Neutrophil (primary cell): ENCODE measurements at regions not wholly inside any gene's neighbourhood (a gene's known extent, or its start where the extent isn't known, plus 50 kb on each side); places are given as distances from the start of the nearest gene placed in this dataset.

ENCODE experiments used
- H3K27ac ChIP-seq: fragments of 200-600 bp; sonication (generic); 2 replicates; pipeline ENCODE4 v1.5.1; 2016; ENCODE audit warnings: mild to moderate bottlenecking, moderate library complexity
- H3K27me3 ChIP-seq: fragments of 200-600 bp; sonication (generic); 2 replicates; pipeline ENCODE4 v1.6.0; 2016; ENCODE audit warnings: mild to moderate bottlenecking
- H3K36me3 ChIP-seq: fragments of 200-600 bp; sonication (generic); 2 replicates; pipeline ENCODE4 v1.5.1; 2017
- H3K4me1 ChIP-seq, 2 experiments: fragments of 200-600 bp in 1 of 2; sonication (generic) in 1 of 2; 1 replicate in 1 of 2; 2 replicates in 1 of 2; pipeline versions ENCODE4 v1.5.1 to v1.6.1; 2013 to 2016; ENCODE audit warnings: low read depth in 1 of 2, low read length in 1 of 2, mild to moderate bottlenecking in 1 of 2, moderate library complexity in 1 of 2; ENCODE audit not compliant: control insufficient read depth in 1 of 2, insufficient read depth in 1 of 2
- H3K4me3 ChIP-seq, 2 experiments: fragments of 200-600 bp in 1 of 2; sonication (generic) in 1 of 2; 1 replicate in 1 of 2; 2 replicates in 1 of 2; pipeline ENCODE4 v1.5.1; 2013 to 2016; ENCODE audit warnings: low read depth in 1 of 2, low read length in 1 of 2, mild to moderate bottlenecking in 1 of 2, moderate library complexity in 1 of 2
- H3K9me3 ChIP-seq: fragments of 200-600 bp; sonication (generic); 2 replicates; pipeline ENCODE4 v1.5.1; 2016
- TF ChIP-seq, protein P1 (sequence below): fragments of 200-600 bp; sonication (generic); IDR thresholded peaks from 2 replicates; pipeline ENCODE4 v1.5.1; 2016; ENCODE audit warnings: antibody characterized with exemption

DNA sequence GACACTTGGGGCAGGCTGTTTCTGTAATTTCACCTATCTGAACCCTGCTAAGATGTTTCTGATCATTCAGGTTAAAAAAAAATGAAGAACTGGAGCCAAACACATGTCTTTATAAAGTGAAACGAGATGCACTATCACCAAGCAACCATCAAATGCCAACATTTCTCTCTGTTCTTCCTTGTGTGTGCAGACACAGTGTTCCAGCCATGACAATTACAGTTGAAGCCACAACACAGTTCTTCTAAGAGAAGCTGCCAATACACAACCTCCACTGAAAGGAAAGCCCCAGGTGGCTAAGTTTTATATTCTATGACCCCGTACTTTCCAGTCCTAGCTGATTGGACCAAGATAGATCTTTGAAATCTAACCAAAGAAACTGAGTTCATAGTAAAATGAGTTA, 181.8 kb downstream of the RAD51AP2 start:
- Histone ChIP-seq H3K4me3 (no peak overlapping the region), H3K27me3 (no peaks in the 10 kb centered on the region), H3K9me3 (no peaks in the 10 kb centered on the region), H3K36me3 (no peaks in the 10 kb centered on the region), H3K4me1 (peaks cover 0 to 4% of the 10 kb centered on the region in 2 experiments), H3K27ac (no peak overlapping the region)
- TF ChIP-seq, protein P1, sequence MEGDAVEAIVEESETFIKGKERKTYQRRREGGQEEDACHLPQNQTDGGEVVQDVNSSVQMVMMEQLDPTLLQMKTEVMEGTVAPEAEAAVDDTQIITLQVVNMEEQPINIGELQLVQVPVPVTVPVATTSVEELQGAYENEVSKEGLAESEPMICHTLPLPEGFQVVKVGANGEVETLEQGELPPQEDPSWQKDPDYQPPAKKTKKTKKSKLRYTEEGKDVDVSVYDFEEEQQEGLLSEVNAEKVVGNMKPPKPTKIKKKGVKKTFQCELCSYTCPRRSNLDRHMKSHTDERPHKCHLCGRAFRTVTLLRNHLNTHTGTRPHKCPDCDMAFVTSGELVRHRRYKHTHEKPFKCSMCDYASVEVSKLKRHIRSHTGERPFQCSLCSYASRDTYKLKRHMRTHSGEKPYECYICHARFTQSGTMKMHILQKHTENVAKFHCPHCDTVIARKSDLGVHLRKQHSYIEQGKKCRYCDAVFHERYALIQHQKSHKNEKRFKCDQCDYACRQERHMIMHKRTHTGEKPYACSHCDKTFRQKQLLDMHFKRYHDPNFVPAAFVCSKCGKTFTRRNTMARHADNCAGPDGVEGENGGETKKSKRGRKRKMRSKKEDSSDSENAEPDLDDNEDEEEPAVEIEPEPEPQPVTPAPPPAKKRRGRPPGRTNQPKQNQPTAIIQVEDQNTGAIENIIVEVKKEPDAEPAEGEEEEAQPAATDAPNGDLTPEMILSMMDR: no peak

DNA sequence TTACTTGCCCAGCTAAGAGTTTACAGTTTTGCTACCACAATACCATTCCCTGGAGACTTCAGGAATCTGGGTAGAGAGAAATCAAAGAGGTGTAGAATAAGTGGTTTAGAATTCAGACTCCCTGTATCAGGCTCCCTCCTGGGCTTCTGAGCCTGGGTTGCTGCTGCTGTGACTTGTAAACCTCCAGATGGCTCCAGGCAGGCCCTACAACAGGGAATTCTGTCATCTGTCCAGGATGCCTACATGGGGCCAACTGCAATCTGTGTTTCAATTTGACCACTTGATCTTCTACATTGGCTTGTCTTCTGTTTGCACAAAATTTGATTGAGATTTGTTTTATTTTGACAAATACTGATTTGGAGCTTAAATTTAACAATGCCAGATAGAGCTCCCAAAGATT, 183.9 kb downstream of the RAD51AP2 start:
- H3K27me3 ChIP-seq: no peaks in the 10 kb centered on the region
- H3K27ac ChIP-seq: no peak overlapping the region
- H3K36me3 ChIP-seq: no peaks in the 10 kb centered on the region
- TF ChIP-seq, protein P1: no peak
- H3K9me3 ChIP-seq: no peaks in the 10 kb centered on the region
- H3K4me3 ChIP-seq: no peak overlapping the region
- H3K4me1 ChIP-seq: no peaks in the 10 kb centered on the region

DNA sequence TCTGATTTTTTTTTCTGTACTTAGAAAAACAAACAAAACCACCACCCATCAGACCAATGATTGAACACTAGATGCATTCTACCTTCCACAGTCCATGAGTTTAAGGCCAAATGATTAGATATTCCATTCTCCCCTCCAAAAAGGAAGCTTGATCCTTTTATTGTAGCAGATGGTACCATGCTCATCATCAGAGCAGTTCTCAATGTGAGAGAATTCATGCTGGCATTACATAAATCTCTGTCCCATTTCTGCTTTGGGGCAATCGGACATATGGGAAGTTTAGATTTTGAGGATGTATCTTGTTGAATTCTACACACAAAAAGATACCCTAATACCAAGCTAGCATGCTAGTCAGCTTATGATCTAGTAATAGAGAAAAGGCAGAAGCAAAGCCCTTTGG, 186.6 kb downstream of the RAD51AP2 start:
- Histone ChIP-seq H3K4me1 (no peaks in the 10 kb centered on the region), H3K9me3 (no peaks in the 10 kb centered on the region), H3K27me3 (no peaks in the 10 kb centered on the region), H3K4me3 (no peak overlapping the region), H3K36me3 (no peaks in the 10 kb centered on the region), H3K27ac (no peak overlapping the region)
- TF ChIP-seq, protein P1: no peak

DNA sequence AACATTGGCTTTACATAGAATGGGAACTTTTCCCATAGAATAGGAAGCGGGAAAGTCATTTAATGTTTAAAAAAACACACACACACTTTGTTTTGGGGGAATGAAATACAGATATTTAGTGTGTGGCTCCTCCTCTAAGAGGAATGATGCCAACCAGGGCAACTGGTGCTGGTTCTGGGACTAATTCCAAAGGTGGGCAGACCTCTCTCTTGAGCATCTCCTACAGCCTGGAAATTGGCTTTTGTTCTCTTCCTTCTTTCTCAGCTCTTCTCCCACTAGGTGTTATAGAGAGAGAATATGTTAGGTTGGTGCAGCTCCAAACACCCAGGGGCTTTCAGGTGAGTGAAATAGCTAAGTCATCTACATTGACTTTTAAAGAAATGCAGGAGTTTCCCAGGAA, 190.1 kb downstream of the RAD51AP2 start:
- no peak overlapping the region for H3K27ac ChIP-seq
- no peaks in the 10 kb centered on the region for H3K36me3 ChIP-seq
- TF ChIP-seq, protein P1: no peak
- H3K4me3 ChIP-seq: no peak overlapping the region
- H3K9me3 ChIP-seq: no peaks in the 10 kb centered on the region
- no peaks in the 10 kb centered on the region for H3K27me3 ChIP-seq
- H3K4me1 ChIP-seq: no peaks in the 10 kb centered on the region

DNA sequence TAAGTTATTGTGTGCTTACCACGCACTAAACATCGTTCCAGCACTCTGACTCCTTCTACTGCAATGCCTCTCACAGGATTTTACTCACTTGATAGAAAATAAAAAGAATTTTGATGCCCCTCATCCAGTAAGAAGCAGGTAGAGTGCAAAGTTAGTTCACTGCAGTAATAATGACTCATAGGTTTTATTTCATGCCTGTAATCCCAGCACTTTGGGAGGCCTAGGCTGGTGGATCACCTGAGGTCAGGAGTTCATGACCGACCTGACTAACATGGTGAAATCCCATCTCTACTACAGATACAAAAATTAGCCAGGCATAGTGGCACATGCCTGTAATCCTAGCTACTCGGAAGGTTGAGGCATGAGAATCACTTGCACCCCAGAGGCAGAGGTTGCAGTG, 190.6 kb downstream of the RAD51AP2 start:
- Histone ChIP-seq H3K9me3 (no peaks in the 10 kb centered on the region), H3K27ac (no peak overlapping the region), H3K4me3 (no peak overlapping the region), H3K27me3 (no peaks in the 10 kb centered on the region), H3K36me3 (no peaks in the 10 kb centered on the region), H3K4me1 (no peaks in the 10 kb centered on the region)
- TF ChIP-seq, protein P1: no peak

DNA sequence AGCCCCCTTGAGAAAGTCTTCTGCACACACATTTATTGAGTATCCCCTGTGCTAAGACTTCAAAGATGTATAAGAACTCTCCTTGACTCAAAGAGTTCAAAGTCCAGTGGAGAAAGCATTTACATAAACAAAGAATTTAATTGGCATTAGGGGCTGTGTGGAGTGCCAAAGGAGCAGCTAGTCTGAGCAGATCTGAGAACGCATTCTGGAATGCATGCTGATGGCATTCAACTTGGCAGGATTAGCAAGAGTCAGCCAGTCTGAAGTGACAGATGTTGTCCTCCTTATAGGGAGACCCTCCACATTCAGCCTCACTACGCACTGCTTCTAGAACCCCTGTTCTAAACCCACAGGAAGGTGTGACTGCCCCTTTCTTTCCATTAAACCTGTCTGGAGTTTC, 191.5 kb downstream of the RAD51AP2 start:
- Histone ChIP-seq H3K4me1 (no peaks in the 10 kb centered on the region), H3K36me3 (no peaks in the 10 kb centered on the region), H3K27me3 (no peaks in the 10 kb centered on the region), H3K9me3 (no peaks in the 10 kb centered on the region), H3K27ac (no peak overlapping the region), H3K4me3 (no peak overlapping the region)
- TF ChIP-seq, protein P1: no peak
